Right forelimb (tissue), 1 donor: ENCODE measurements at regions not wholly inside any gene's neighbourhood (a gene's known extent, or its start where the extent isn't known, plus 50 kb on each side); places are given as distances from the start of the nearest gene placed in this dataset.
"Not testable (repeated sequence)": the region's sequence is repeated elsewhere in the genome, so short reads cannot be mapped to it uniquely, and the experiment has no call there.

Experiments
- DNase-seq: peaks from one replicate; pipeline ENCODE4 v3.0.0-alpha.2; 2018

- no peak for DNase-seq
Measured at GRCh38 chr13:53301449-53301848, 272.8 kb downstream of the OLFM4 start.

- not testable (repeated sequence) for DNase-seq
Measured at GRCh38 chr13:53305419-53305818, 276.8 kb downstream of the OLFM4 start.

GRCh38 chr13:53310786-53311185 is 282.2 kb downstream of the OLFM4 start:
- DNase-seq, result no peak

GRCh38 chr13:53311561-53311960 is 282.9 kb downstream of the OLFM4 start:
- DNase-seq, result no peak

- no peak for DNase-seq
Measured at GRCh38 chr13:53321296-53321801, 292.7 kb downstream of the OLFM4 start.

GRCh38 chr13:53324656-53325055 is 296.0 kb downstream of the OLFM4 start:
- DNase-seq, result no peak

- DNase-seq, result no peak
Measured at GRCh38 chr13:53326716-53327115, 298.1 kb downstream of the OLFM4 start.

- no peak for DNase-seq
Measured at GRCh38 chr13:53327680-53328315, 299.2 kb downstream of the OLFM4 start.

GRCh38 chr13:53336441-53337160 is 308.0 kb downstream of the OLFM4 start:
- no peak for DNase-seq

- no peak for DNase-seq
Measured at GRCh38 chr13:53338760-53339159, 310.1 kb downstream of the OLFM4 start.

GRCh38 chr13:53340505-53341143 is 312.0 kb downstream of the OLFM4 start:
- DNase-seq, result no peak

GRCh38 chr13:53341144-53341510 is 312.5 kb downstream of the OLFM4 start:
- no peak for DNase-seq

- DNase-seq, result no peak
Measured at GRCh38 chr13:53342623-53343360, 314.2 kb downstream of the OLFM4 start.

- DNase-seq, result no peak
Measured at GRCh38 chr13:53343361-53343744, 314.7 kb downstream of the OLFM4 start.

- no peak for DNase-seq
Measured at GRCh38 chr13:53351021-53351420, 322.4 kb downstream of the OLFM4 start.

- DNase-seq, result no peak
Measured at GRCh38 chr13:53357582-53357981, 329.0 kb downstream of the OLFM4 start.

GRCh38 chr13:53368948-53369347 is 340.3 kb downstream of the OLFM4 start:
- DNase-seq, result no peak

- no peak for DNase-seq
Measured at GRCh38 chr13:53379485-53379884, 350.9 kb downstream of the OLFM4 start.

- no peak for DNase-seq
Measured at GRCh38 chr13:53382008-53382407, 353.4 kb downstream of the OLFM4 start.

GRCh38 chr13:53398051-53398450 is 369.4 kb downstream of the OLFM4 start:
- DNase-seq, result no peak

- DNase-seq, result no peak
Measured at GRCh38 chr13:53405616-53406015, 377.0 kb downstream of the OLFM4 start.

GRCh38 chr13:53408306-53408705 is 379.7 kb downstream of the OLFM4 start:
- no peak for DNase-seq

GRCh38 chr13:53408847-53409568 is 380.4 kb downstream of the OLFM4 start:
- no peak for DNase-seq
